Stimulated activated CD4-positive, alpha-beta T cell treated with anti-CD3 and anti-CD28 coated beads, Interleukin-2, amount 100 ng/mL, for 48 hours (primary cell): ENCODE measurements at regions not wholly inside any gene's neighbourhood (a gene's known extent, or its start where the extent isn't known, plus 50 kb on each side); places are given as distances from the start of the nearest gene placed in this dataset.

ENCODE experiments used
- DNase-seq, 2 donors: peaks; one replicate each; pipeline ENCODE4 v3.0.0-alpha.2; 2020

GRCh38 chr18:29007986-29008654, 831.2 kb upstream of the CDH2 start:
- DNase-seq = no peak

DNA sequence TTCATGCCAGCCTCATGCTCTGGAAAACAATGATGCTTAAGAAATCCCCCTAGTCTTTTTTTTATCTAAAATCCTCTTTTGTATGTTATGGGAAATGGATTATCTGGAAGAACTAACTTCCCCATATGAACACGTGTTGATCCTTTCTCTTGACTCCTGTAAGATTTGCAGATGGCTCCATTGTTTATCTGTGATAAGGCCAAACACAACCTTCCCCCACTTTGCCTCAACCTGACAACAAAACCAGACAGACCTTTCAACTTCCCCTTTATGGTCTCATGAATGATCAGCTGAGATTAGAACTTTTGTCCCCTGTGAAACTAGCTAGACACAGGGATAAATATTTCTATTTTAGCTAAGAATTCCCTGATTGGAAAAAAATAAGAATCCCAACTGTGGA, 828.0 kb upstream of the CDH2 start:
- DNase-seq = no peak

- DNase-seq = no peak
These were observed 826.3 kb upstream of the CDH2 start for GRCh38 chr18:29003194-29003593.

DNA sequence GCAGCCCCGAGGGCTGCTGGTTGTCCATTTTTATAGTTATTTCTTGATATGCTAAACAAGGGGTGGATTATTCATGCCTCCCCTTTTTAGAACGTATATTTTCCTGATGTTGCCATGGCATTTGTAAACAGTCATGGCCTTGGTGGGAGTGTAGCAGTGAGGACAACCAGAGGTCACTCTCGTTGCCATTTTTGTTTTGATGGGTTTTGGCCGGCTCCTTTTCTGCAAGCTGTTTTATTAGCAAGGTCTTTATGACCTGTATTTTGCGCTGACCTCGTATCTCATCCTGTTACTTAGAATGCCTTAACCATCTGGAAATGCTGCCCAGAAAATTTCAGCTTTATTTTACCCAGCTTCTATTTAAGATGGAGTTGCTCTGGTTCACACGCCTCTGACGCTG, 825.8 kb upstream of the CDH2 start:
- no peak for DNase-seq

DNA sequence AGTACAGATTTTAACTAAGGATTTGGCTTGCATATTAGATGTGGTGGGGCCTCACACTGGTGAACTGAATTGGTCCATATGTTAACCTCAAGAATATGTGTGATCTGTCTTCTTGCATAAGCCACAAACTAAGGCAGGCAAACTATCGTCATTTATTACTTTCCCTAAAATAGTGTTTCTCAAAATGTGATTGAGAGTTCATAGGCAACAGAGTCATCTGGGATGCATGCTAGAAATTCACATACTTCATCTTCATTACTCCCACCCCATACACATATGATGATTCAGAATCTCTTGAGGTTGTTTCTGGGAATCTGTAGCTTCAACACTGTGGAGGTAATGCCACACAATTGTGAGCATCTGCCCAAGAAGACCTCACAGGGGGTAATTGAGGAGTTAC, 822.8 kb upstream of the CDH2 start:
- DNase-seq = no peak

DNA sequence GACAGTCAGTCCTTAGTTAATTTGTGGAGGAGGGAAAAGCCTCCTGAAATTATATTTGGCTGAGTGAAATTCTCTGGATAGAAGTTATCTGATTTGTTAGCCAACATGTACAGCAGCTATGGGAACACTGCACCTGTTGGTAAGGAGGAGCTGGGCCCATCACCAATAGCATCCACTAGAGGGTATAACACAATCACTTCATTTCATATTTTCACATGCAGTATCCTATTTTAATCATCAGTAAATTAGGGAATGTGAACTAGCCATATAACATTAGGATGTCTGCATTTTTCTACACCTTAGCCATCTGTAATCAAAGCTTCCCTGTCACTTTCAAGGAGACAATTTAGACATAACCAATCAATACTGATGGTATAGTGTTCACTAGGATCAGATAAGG, 818.4 kb upstream of the CDH2 start:
- DNase-seq = no peak

DNA sequence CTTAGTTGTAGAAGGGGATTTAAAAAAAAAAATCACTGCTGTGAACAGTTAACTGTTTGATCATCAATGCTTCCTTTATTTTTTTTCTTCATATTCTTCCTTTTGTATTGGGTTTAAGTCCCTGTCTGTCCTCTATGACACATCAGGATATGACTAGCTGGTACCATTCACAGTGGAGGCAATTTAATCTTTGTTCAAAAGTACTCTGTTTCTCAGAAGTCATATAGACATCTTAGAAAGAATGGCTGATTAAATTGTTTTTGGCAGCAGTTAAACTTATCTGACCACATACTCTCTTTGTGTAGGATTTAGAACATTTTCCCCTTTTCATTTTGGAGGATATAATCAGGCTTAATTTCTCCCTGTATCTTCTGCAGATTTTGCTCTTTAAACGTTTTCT, 807.8 kb upstream of the CDH2 start:
- no peak for DNase-seq

DNA sequence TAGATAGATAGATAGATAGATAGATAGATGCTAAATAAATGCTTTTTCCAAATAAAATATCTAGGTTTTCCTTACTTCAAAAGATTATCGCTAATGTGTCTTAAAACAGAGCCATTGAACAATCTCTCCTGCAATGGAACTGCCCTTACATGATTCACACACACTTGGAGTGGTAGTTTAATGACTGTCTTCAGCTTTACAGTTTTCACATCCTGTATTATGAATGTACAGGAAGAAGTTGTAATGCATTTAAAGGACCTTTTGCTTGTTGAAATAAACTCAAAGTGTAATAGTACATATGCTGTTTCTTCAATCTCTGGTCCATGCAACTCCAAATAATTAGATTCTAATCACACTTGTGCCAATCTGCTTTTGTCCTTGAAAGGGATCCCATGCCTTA, 797.6 kb upstream of the CDH2 start:
- no peak for DNase-seq

GRCh38 chr18:28973324-28973723, 796.4 kb upstream of the CDH2 start:
- DNase-seq = no peak

DNA sequence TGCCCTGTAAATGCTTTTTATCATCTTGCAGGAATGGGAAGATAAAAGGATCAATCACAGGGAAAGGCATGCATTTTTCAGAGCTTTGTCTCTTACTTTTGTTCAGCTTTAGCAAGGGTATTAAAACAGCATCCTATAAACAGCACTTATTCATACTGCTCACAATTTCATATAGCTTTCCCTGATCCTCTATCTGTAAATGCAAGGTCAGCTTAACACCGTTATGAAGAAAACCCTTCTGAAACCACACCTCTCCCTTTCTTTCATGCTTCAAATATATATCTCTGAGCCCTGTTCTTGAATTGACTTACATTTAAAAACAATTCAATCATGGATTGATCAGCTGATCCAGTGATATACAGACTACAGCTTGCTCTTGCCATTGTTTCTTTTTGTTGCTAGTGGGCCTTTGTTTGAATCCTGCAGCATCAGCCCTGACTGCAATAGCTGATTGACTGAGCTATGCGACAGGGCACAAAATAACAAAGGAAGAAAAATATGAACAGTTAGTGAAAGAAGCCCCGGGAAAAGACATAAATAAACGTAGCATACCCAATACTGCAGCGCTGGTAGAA, 795.5 kb upstream of the CDH2 start:
- no peak for DNase-seq

- no peak for DNase-seq
These were observed 786.6 kb upstream of the CDH2 start for GRCh38 chr18:28963481-28963880.

DNA sequence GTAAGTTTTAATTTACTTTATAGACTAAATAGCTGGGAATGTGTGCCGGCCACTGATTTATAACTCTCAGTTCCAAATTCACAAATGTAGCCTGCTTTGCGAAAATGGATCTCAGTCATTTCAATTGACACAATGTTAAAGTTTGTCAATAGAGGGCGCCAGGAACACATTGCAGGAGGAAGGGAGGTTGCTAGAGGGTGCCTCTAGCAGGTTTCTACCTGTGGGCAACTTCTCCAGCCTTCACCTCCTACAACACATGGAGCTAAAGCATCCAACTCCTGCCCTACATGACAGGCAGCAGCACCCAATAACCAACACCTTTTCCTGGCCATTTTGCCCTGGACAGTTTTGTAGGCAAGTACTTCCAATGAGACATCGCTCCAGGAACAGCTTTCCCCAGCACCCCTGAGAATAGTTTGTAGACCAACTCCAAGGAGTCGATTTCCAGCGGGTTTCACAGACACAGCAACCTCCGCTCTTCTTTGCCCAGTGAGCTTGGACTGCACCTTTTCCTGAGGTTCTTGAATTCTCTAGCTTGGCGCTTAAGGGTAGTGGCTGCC, 784.8 kb upstream of the CDH2 start:
- DNase-seq = no peak

DNA sequence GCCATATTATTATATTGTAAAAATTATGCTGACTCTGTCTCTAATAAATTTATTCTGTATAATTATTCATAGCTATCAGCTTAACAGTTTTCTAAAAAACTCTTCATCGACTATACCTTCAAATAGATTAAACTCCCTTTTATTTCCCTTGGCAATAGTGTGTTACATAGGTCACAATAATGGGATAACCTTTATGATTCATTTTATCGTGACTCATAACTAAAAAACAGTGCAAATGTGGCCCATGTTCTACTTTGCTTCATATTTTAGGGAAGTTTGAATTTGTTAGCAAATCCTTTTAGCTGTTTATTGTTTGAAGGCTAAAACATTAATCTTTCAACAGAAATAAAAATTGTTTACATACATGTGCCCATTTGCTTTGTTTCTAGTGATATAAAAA, 783.2 kb upstream of the CDH2 start:
- DNase-seq = no peak

DNA sequence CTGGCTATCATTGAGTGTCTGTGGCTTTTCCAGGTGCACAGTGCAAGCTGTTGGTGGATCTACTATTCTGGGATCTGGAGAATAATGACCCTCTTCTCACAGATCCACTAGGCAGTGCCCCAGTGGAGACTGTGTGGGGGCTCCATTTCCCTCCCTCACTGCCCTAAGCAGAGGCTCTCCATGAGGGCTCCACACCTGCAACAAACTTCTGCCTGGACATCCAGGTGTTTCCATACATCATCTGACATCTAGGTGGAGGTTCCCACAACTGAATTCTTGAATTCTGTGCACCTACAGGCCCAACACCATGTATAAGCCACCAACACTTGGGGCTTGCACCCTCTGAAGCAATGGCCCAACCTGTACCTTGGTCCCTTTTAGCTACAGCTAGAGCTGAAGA, 775.4 kb upstream of the CDH2 start:
- DNase-seq = no peak

- DNase-seq = no peak
These were observed 771.0 kb upstream of the CDH2 start for GRCh38 chr18:28947900-28948299.

GRCh38 chr18:28946471-28946870, 769.5 kb upstream of the CDH2 start:
- DNase-seq = no peak

DNA sequence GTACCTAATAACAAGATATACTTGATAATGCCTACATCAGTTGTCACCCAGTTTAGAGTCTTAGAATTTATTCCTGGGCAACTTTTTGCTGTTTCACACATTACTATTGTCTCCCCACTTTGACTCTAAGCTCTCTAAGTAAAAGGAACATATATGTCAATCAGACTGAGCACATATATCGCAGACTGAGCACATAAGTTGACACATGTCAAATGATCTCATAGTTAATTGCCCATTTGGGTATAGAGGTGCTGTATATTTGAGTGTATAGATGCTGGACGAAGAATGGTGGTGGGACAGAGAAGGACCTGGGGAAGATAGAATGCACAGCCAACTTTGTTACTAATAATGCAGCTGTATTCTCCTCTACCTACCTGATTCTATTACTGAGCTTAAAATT, 746.0 kb upstream of the CDH2 start:
- no peak for DNase-seq

- DNase-seq = no peak
These were observed 739.5 kb upstream of the CDH2 start for GRCh38 chr18:28916456-28916855.

DNA sequence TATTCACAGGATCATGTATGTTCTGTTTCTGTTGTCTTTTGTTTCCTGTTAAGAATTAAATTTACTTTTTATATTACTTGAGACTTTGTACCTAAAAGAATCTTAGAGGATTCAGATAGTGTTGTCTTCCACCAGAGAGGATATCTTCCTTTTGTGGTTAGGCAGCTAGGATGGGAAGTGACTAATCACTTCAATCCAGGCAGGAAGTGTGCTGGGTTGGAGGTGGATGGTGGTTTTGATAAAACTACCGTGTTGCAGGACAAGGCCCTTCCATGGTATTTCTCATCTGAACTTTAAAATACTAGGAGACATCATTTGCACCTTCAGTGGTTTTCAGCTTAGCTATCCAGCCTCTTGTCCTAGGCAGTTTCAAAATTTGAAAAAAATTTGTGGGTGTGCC, 728.6 kb upstream of the CDH2 start:
- no peak for DNase-seq

DNA sequence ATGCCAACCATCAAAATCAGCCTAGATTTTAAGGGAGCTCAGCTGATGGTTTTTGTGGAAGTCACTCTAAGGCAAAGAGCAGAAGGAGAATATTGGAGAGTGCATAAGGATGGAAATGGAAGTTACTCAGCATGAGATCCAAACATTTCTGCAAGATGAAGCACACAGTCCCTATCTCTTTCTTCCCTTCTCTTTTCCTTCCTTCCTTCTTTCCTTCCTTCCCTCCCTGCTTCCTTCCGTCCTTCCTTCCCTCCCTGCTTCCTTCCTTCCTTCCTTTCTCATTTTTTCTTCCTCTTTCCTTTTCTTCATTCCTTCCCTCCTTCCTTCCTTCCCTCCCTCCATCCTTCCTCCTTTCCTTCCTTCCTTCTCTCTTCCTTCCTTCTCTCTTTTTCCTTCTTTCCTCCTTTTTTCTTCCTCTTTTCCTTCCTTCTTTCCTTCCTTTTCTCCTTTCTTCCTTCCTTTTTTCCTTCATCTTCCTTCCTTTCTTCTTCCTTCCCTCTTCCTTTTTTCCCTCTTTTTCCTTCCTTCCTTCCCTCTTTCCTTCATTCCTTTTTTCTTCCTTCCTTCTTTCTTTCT, 727.9 kb upstream of the CDH2 start:
- no peak for DNase-seq

DNA sequence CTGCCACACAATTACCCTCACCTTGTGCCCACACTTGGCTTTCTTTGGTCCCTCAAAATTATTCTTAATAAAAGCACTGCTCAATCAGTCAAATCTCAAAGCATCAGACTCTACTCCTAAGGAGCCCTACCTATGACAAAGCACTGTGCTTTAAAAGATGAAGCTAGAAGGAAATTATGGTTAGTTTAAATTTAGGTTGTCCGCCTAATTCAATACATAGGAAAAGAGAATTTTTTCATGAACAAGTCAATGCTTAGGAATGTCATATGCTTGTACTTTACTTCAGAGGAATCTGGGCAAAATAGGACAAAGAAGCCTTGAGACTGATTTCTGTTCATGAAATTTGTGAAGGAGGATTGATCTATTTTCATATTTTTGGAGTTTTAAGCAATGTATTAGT, 726.4 kb upstream of the CDH2 start:
- no peak for DNase-seq

DNA sequence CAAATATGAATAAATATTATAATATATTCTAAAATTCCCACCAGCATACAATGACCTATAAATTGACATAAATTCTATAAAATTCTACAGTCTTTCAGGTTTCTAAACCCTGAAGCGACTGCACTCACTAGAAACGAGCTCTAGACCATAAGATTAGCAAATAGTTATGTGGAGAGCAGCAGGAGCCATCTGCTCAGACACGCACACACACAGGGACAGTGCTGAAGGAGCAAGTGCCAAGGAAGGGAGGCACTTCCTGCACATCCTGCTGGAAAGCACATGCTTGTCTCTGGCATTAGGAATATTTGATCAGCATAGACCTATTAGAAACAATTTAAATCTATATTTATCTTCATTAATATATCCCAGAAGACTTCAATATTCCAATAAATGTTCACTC, 713.9 kb upstream of the CDH2 start:
- no peak for DNase-seq

DNA sequence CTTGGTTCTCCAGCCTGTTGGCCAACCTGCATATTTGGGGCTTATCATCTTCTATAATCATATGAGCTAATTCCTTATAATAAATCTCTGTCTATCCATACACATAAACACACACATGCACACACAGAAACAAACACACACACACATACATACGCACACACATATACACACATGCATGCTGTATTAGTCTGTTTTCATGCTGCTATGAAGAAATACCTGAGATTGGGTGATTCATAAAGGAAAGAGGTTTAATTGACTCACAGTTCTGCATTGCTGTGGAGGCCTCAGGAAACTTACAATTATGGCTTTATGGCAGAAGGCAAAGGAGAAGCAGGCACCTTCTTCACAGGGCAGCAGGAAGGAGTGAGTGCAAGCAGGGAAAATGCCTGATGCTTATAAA, 707.4 kb upstream of the CDH2 start:
- no peak for DNase-seq

DNA sequence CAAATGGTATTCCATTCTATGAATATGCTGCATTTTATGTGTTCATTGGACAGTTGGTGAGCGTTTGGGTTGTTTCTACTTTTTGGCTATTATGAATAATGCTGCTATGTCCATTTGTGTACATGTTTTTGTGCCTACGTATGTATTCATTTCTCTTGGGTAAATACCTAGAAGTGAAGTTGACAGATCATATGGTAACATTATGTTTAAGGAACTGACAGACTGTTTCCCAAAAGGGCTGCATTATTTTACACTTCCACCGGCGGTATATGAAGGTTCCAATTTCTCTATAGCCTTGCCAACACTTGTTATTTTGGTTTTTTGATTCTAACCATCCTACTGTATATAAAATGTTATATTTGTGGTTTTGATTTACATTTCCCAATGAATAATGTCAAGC, 703.9 kb upstream of the CDH2 start:
- DNase-seq = no peak

- no peak for DNase-seq
These were observed 698.1 kb upstream of the CDH2 start for GRCh38 chr18:28875059-28875458.
